Activated naive CD4-positive, alpha-beta T cell treated with anti-CD3 and anti-CD28 coated beads, Interleukin-2, amount 10 ng/mL, durations not matched to agents 7 days and 5 days (primary cell): ENCODE measurements at regions not wholly inside any gene's neighbourhood (a gene's known extent, or its start where the extent isn't known, plus 50 kb on each side); places are given as distances from the start of the nearest gene placed in this dataset.

Source experiments
- CTCF ChIA-PET: fragments of 350-600 bp; sonication (Branson Sonifier 250); formaldehyde crosslinking; loops from one replicate; lab custom pipeline; 2021; ENCODE audit warnings: antibody characterized with exemption; lab: Charles Lee
- DNase-seq: peaks from one replicate; pipeline ENCODE4 v3.0.0-alpha.2; 2020
- H3K27ac Mint-ChIP-seq: one replicate; pipeline ENCODE4 v1.8.0; 2021; ENCODE audit warnings: mild to moderate bottlenecking, moderate library complexity, mixed read lengths
- H3K27me3 Mint-ChIP-seq: one replicate; pipeline ENCODE4 v1.8.0; 2021; ENCODE audit warnings: mild to moderate bottlenecking, mixed read lengths
- H3K36me3 Mint-ChIP-seq: one replicate; pipeline ENCODE4 v1.8.0; 2021; ENCODE audit warnings: mixed read lengths
- H3K4me1 Mint-ChIP-seq: one replicate; pipeline ENCODE4 v1.8.0; 2021; ENCODE audit warnings: mixed read lengths
- H3K4me3 Mint-ChIP-seq: one replicate; pipeline ENCODE4 v1.8.0; 2021; ENCODE audit warnings: mild to moderate bottlenecking, moderate library complexity, mixed read lengths
- H3K9me3 Mint-ChIP-seq: one replicate; pipeline ENCODE4 v1.8.0; 2021; ENCODE audit warnings: mixed read lengths

GRCh38 chr16:51577621-51578303 lies 426.7 kb upstream of the SALL1 start:
- DNase-seq, result no peak
- no peak overlapping the region for H3K4me3 Mint-ChIP-seq
- CTCF ChIA-PET, result no interaction called here
- H3K9me3 Mint-ChIP-seq, result peaks cover 13% of the 10 kb centered on the region
- H3K36me3 Mint-ChIP-seq, result no peaks in the 10 kb centered on the region
- no peak overlapping the region for H3K27ac Mint-ChIP-seq
- no peaks in the 10 kb centered on the region for H3K27me3 Mint-ChIP-seq
- H3K4me1 Mint-ChIP-seq, result no peaks in the 10 kb centered on the region

GRCh38 chr16:51576498-51577195 lies 425.6 kb upstream of the SALL1 start:
- Mint-ChIP-seq H3K9me3 (peaks cover 13% of the 10 kb centered on the region), H3K4me3 (no peak overlapping the region), H3K36me3 (no peaks in the 10 kb centered on the region), H3K4me1 (no peaks in the 10 kb centered on the region), H3K27me3 (no peaks in the 10 kb centered on the region), H3K27ac (no peak overlapping the region)
- no peak for DNase-seq
- CTCF ChIA-PET, result no interaction called here

- Mint-ChIP-seq H3K4me3 (no peak overlapping the region), H3K27me3 (no peaks in the 10 kb centered on the region), H3K27ac (no peak overlapping the region), H3K9me3 (peaks cover 13% of the 10 kb centered on the region), H3K4me1 (no peaks in the 10 kb centered on the region), H3K36me3 (no peaks in the 10 kb centered on the region)
- no peak for DNase-seq
- CTCF ChIA-PET, result no interaction called here
These were observed 422.1 kb upstream of the SALL1 start for GRCh38 chr16:51573191-51573590.

- no peaks in the 10 kb centered on the region for H3K27me3 Mint-ChIP-seq
- CTCF ChIA-PET, result no interaction called here
- no peak for DNase-seq
These were observed 418.3 kb upstream of the SALL1 start for GRCh38 chr16:51569203-51569931.

GRCh38 chr16:51567911-51568310 lies 416.8 kb upstream of the SALL1 start:
- H3K27ac Mint-ChIP-seq, result no peak overlapping the region
- peaks cover under 1% of the 10 kb centered on the region for H3K9me3 Mint-ChIP-seq
- CTCF ChIA-PET, result no interaction called here
- no peaks in the 10 kb centered on the region for H3K27me3 Mint-ChIP-seq
- H3K4me1 Mint-ChIP-seq, result no peaks in the 10 kb centered on the region
- H3K4me3 Mint-ChIP-seq, result no peak overlapping the region
- no peaks in the 10 kb centered on the region for H3K36me3 Mint-ChIP-seq
- DNase-seq, result no peak

More at GRCh38 chr16:51569203-51569931, 418.3 kb upstream of the SALL1 start:
- Mint-ChIP-seq H3K27ac (no peak overlapping the region), H3K36me3 (no peaks in the 10 kb centered on the region), H3K9me3 (peaks cover 4% of the 10 kb centered on the region), H3K4me1 (no peaks in the 10 kb centered on the region), H3K4me3 (no peak overlapping the region)

- Mint-ChIP-seq H3K4me3 (no peak overlapping the region), H3K9me3 (peaks cover 2% of the 10 kb centered on the region), H3K27me3 (no peaks in the 10 kb centered on the region), H3K36me3 (no peaks in the 10 kb centered on the region), H3K27ac (no peak overlapping the region), H3K4me1 (no peaks in the 10 kb centered on the region)
- DNase-seq, result no peak
- CTCF ChIA-PET, result no interaction called here
These were observed 414.1 kb upstream of the SALL1 start for GRCh38 chr16:51565184-51565583.

GRCh38 chr16:51562891-51563290 lies 411.8 kb upstream of the SALL1 start:
- no peaks in the 10 kb centered on the region for H3K27me3 Mint-ChIP-seq
- H3K4me1 Mint-ChIP-seq, result no peaks in the 10 kb centered on the region
- H3K36me3 Mint-ChIP-seq, result no peaks in the 10 kb centered on the region
- H3K4me3 Mint-ChIP-seq, result no peak overlapping the region
- H3K27ac Mint-ChIP-seq, result no peak overlapping the region
- H3K9me3 Mint-ChIP-seq, result peaks cover 2% of the 10 kb centered on the region
- no peak for DNase-seq
- CTCF ChIA-PET, result no interaction called here

- CTCF ChIA-PET, result no interaction called here
These were observed 408.8 kb upstream of the SALL1 start for GRCh38 chr16:51559901-51560300.

GRCh38 chr16:51557670-51558069 lies 406.6 kb upstream of the SALL1 start:
- Mint-ChIP-seq H3K36me3 (no peaks in the 10 kb centered on the region), H3K4me3 (no peak overlapping the region), H3K9me3 (peaks cover 2% of the 10 kb centered on the region), H3K27me3 (no peaks in the 10 kb centered on the region), H3K4me1 (no peaks in the 10 kb centered on the region), H3K27ac (no peak overlapping the region)
- DNase-seq, result no peak
- CTCF ChIA-PET, result no interaction called here

More at GRCh38 chr16:51559901-51560300, 408.8 kb upstream of the SALL1 start:
- H3K27ac Mint-ChIP-seq, result no peak overlapping the region
- no peaks in the 10 kb centered on the region for H3K4me1 Mint-ChIP-seq
- H3K4me3 Mint-ChIP-seq, result no peak overlapping the region
- DNase-seq, result no peak
- H3K27me3 Mint-ChIP-seq, result no peaks in the 10 kb centered on the region
- no peaks in the 10 kb centered on the region for H3K36me3 Mint-ChIP-seq
- peaks cover 2% of the 10 kb centered on the region for H3K9me3 Mint-ChIP-seq

- H3K4me3 Mint-ChIP-seq, result no peak overlapping the region
- CTCF ChIA-PET, result no interaction called here
These were observed 405.7 kb upstream of the SALL1 start for GRCh38 chr16:51556694-51557340.

GRCh38 chr16:51553910-51554309 lies 402.8 kb upstream of the SALL1 start:
- H3K4me3 Mint-ChIP-seq, result no peak overlapping the region
- no peaks in the 10 kb centered on the region for H3K36me3 Mint-ChIP-seq
- no peaks in the 10 kb centered on the region for H3K27me3 Mint-ChIP-seq
- H3K9me3 Mint-ChIP-seq, result peaks cover 2% of the 10 kb centered on the region
- H3K4me1 Mint-ChIP-seq, result no peaks in the 10 kb centered on the region
- H3K27ac Mint-ChIP-seq, result no peak overlapping the region
- CTCF ChIA-PET, result no interaction called here
- no peak for DNase-seq

More at GRCh38 chr16:51556694-51557340, 405.7 kb upstream of the SALL1 start:
- Mint-ChIP-seq H3K4me1 (no peaks in the 10 kb centered on the region), H3K27ac (no peak overlapping the region), H3K9me3 (peaks cover 2% of the 10 kb centered on the region), H3K36me3 (no peaks in the 10 kb centered on the region), H3K27me3 (no peaks in the 10 kb centered on the region)
- no peak for DNase-seq

- Mint-ChIP-seq H3K4me3 (no peak overlapping the region), H3K4me1 (no peaks in the 10 kb centered on the region), H3K9me3 (peaks cover 2% of the 10 kb centered on the region), H3K27me3 (no peaks in the 10 kb centered on the region), H3K27ac (no peak overlapping the region), H3K36me3 (no peaks in the 10 kb centered on the region)
- CTCF ChIA-PET, result no interaction called here
- DNase-seq, result no peak
These were observed 402.2 kb upstream of the SALL1 start for GRCh38 chr16:51553314-51553713.

GRCh38 chr16:51550800-51551347 lies 399.8 kb upstream of the SALL1 start:
- Mint-ChIP-seq H3K9me3 (peaks cover 2% of the 10 kb centered on the region), H3K27ac (no peak overlapping the region), H3K36me3 (no peaks in the 10 kb centered on the region), H3K4me1 (no peaks in the 10 kb centered on the region), H3K4me3 (no peak overlapping the region), H3K27me3 (no peaks in the 10 kb centered on the region)
- CTCF ChIA-PET, result no interaction called here
- no peak for DNase-seq

GRCh38 chr16:51549836-51550235 lies 398.8 kb upstream of the SALL1 start:
- no peak for DNase-seq
- no peaks in the 10 kb centered on the region for H3K36me3 Mint-ChIP-seq
- CTCF ChIA-PET, result no interaction called here
- H3K4me3 Mint-ChIP-seq, result no peak overlapping the region
- peaks cover 2% of the 10 kb centered on the region for H3K9me3 Mint-ChIP-seq
- no peaks in the 10 kb centered on the region for H3K27me3 Mint-ChIP-seq
- H3K4me1 Mint-ChIP-seq, result no peaks in the 10 kb centered on the region
- H3K27ac Mint-ChIP-seq, result no peak overlapping the region
